Activated CD4-positive, alpha-beta T cell treated with anti-CD3 and anti-CD28 coated beads for 36 hours (primary cell): ENCODE measurements at regions not wholly inside any gene's neighbourhood (a gene's known extent, or its start where the extent isn't known, plus 50 kb on each side); places are given as distances from the start of the nearest gene placed in this dataset.
"Not testable (repeated sequence)": the region's sequence is repeated elsewhere in the genome, so short reads cannot be mapped to it uniquely, and the experiment has no call there.

Source experiments
- ATAC-seq: fragments of 200-7000 bp; cut with Tn5 transposase; one replicate; pipeline ENCODE4 v1.10.0; 2021; ENCODE audit warnings: mild to moderate bottlenecking, moderate library complexity
- CTCF ChIA-PET: fragments of 350-600 bp; sonication (Branson Sonifier 250); formaldehyde crosslinking; loops from one replicate; lab custom pipeline; 2021; ENCODE audit warnings: antibody characterized with exemption; lab: Charles Lee
- POLR2A ChIA-PET: fragments of 350-600 bp; sonication (Branson Sonifier 250); formaldehyde crosslinking; loops from one replicate; lab custom pipeline; 2021; ENCODE audit warnings: antibody characterized with exemption, inconsistent platforms; lab: Charles Lee
- DNase-seq: peaks from one replicate; pipeline ENCODE4 v3.0.0-alpha.2; 2020
- H3K27ac Mint-ChIP-seq: one replicate; pipeline ENCODE4 v1.8.0; 2021; ENCODE audit warnings: mixed read lengths
- H3K27me3 Mint-ChIP-seq: one replicate; pipeline ENCODE4 v1.8.0; 2021; ENCODE audit warnings: mixed read lengths
- H3K36me3 Mint-ChIP-seq: one replicate; pipeline ENCODE4 v1.8.0; 2021; ENCODE audit warnings: low read depth, mixed read lengths
- H3K4me1 Mint-ChIP-seq: one replicate; pipeline ENCODE4 v1.8.0; 2021; ENCODE audit warnings: mixed read lengths
- H3K4me3 Mint-ChIP-seq: one replicate; pipeline ENCODE4 v1.8.0; 2021; ENCODE audit warnings: mild to moderate bottlenecking, moderate library complexity, mixed read lengths
- H3K9me3 Mint-ChIP-seq: one replicate; pipeline ENCODE4 v1.8.0; 2021; ENCODE audit warnings: low read depth, mixed read lengths
- intact Hi-C, 2 experiments: fragments of 100-400 bp; cut with DNase I in 1 of 2; cut with micrococcal nuclease in 1 of 2; formaldehyde crosslinking; loops; one replicate each; pipeline versions ENCODE4 v1.14.2 to v1.15.1; 2022 to 2024; cut with DNase I, micrococcal nuclease

DNA sequence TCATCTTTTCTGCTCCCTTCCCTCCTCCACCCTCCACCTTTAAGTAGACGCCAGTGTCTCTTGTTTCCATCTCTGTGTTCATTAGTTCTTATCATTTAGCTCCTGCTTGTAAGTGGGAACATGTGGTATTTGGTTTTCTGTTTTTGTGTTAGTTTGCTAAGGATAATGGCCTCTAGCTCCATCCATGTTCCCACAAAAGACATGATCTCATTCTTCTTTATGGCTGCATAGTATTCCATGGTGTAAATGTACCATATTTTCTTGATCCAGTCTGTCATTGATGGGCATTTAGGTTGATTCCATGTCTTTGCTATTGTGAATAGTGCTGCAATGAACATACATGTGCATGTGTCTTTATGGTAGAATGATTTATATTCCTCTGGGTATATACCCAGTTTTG is 236.5 kb downstream of the SOCS6 start:
- intact Hi-C loops, ATAC-seq, H3K9me3 Mint-ChIP-seq, H3K4me3 Mint-ChIP-seq, H3K27me3 Mint-ChIP-seq, H3K36me3 Mint-ChIP-seq, H3K4me1 Mint-ChIP-seq, H3K27ac Mint-ChIP-seq, DNase-seq, POLR2A ChIA-PET: not testable (repeated sequence)
- CTCF ChIA-PET = interaction anchor here (1.3 kb wide), 1 partner anchor 10 kb away, joined by 3 read pairs; no protein-coding TSS in a partner anchor

DNA sequence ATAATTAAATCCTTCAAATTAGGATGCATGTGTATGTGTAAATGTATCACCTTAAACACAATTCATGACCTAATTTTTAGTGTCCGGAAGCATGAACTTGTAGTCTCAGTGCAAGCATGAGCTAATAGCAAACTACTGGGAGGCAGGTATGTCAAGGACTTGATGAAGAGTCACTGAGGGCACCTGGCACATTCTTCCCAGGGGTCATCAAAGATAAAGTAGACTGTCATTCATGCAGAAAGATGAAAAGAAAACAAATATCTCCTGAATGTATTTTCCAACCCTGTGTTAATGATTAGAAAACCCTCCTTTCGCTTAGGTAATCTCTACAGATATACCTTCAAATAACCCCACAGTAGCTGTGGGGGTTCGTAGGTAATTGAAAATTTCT is 234.9 kb downstream of the SOCS6 start:
- H3K27me3 Mint-ChIP-seq = no peaks in the 10 kb centered on the region
- intact Hi-C loops = no loop called here
- CTCF ChIA-PET = interaction anchor here (1.4 kb wide), 1 partner anchor 11 kb away, joined by 3 read pairs; no protein-coding TSS in a partner anchor
- no peak for ATAC-seq
- H3K4me3 Mint-ChIP-seq = no peak overlapping the region
- no peaks in the 10 kb centered on the region for H3K36me3 Mint-ChIP-seq
- H3K4me1 Mint-ChIP-seq = no peaks in the 10 kb centered on the region
- POLR2A ChIA-PET = no interaction called here
- DNase-seq = no peak
- H3K27ac Mint-ChIP-seq = no peak overlapping the region
- H3K9me3 Mint-ChIP-seq = peaks cover 5% of the 10 kb centered on the region

DNA sequence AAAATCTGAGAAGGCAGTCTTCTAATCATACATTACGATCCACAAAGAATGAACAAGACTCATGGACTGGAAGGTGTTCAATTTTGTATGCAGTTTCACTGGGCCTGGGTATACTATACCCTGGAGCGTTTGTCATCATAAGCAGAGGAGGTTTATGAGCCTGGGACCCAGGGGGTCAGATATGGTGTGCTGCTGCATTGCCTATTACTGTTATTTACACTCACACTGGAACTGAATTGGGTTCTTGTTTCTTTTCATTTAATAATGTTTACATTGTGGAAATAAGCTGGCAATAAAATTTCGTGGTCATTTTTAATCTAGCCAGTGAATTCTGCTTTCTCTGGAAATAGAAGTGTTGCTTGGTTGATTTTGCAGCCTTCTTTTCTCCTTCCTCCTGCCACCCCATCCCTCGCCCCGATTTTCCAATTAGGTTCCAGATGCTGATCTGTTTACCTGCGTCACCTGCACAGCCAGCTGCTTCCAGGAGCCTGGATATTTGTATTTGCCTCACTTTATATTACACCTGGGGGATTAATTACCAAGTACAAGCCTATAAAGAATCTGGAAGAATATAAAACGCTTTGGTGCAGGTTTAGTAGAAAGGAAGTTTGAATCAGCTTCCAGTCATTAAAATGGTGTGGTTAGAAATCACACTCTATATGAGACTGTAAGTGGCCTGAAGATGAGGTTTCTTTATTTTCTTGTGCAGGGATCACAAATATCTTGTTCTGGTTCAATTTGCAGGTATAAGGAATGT is 234.4 kb downstream of the SOCS6 start:
- no peaks in the 10 kb centered on the region for H3K36me3 Mint-ChIP-seq
- H3K27me3 Mint-ChIP-seq = no peaks in the 10 kb centered on the region
- no peaks in the 10 kb centered on the region for H3K4me1 Mint-ChIP-seq
- H3K9me3 Mint-ChIP-seq = peaks cover 5% of the 10 kb centered on the region
- H3K27ac Mint-ChIP-seq = no peak overlapping the region
- intact Hi-C loops = no loop called here
- CTCF ChIA-PET = interaction anchor here (1.4 kb wide), 1 partner anchor 10 kb away, joined by 3 read pairs; no protein-coding TSS in a partner anchor
- H3K4me3 Mint-ChIP-seq = no peak overlapping the region
- no peak for DNase-seq
- POLR2A ChIA-PET = no interaction called here
- no peak for ATAC-seq

DNA sequence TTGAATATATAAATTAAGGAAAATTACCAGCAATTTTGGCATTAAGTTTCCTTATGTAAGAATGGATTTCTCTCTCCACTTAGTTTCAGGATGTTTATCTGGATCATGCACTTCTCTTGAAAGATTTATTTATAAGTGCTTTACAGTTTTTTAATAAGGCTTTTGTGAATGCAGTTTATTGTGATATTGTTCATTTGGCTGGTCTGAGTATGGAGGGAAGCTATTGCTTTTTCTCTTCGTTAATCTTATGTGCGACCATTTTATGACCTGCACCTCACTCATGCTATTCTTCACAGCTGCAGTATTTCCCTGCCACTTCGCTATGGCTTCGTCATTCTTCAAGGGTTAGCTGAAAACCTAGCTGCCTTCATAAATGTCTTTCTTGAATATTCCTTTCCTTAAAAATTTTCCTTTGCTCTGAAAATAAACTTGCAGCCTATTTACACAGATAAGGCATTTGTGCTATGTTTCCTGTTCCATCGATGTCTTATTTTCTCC is 233.4 kb downstream of the SOCS6 start:
- intact Hi-C loops = no loop called here
- no peaks in the 10 kb centered on the region for H3K27me3 Mint-ChIP-seq
- ChIA-PET CTCF (interaction anchor here (1.0 kb wide), 1 partner anchor 32 kb away, joined by 3 read pairs; no protein-coding TSS in a partner anchor), POLR2A (no interaction called here)
- no peaks in the 10 kb centered on the region for H3K36me3 Mint-ChIP-seq
- DNase-seq (no peak), ATAC-seq (no peak)
- H3K27ac Mint-ChIP-seq = no peak overlapping the region
- peaks cover 3% of the 10 kb centered on the region for H3K9me3 Mint-ChIP-seq
- no peaks in the 10 kb centered on the region for H3K4me1 Mint-ChIP-seq
- H3K4me3 Mint-ChIP-seq = no peak overlapping the region

DNA sequence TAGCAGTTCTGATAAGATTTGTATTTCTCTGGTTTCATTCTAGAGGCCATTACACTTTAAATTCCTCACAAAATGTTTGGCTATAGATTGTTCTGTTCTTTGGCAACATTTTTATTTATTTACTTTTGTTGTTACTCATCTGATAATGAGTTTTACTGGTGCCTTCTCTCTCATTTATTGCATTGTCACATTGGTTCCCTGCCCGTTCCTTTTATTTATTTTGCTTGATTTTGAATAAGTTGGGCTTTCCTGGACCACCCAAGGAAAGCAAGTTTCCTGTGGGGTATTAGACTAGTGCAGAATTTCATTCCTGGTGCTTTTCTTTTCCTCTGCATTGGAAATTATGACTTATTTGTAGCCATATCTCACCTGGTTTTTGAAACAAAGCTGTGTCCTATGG is 232.0 kb downstream of the SOCS6 start:
- ATAC-seq (no peak), DNase-seq (no peak)
- Mint-ChIP-seq H3K9me3 (no peaks in the 10 kb centered on the region), H3K4me1 (no peaks in the 10 kb centered on the region), H3K4me3 (no peak overlapping the region), H3K27ac (no peak overlapping the region), H3K36me3 (no peaks in the 10 kb centered on the region), H3K27me3 (no peaks in the 10 kb centered on the region)
- ChIA-PET POLR2A (no interaction called here), CTCF (interaction anchor here (1.0 kb wide), 2 partner anchors 30 to 78 kb away, joined by 3 read pairs; no protein-coding TSS in a partner anchor)
- intact Hi-C loops = no loop called here

DNA sequence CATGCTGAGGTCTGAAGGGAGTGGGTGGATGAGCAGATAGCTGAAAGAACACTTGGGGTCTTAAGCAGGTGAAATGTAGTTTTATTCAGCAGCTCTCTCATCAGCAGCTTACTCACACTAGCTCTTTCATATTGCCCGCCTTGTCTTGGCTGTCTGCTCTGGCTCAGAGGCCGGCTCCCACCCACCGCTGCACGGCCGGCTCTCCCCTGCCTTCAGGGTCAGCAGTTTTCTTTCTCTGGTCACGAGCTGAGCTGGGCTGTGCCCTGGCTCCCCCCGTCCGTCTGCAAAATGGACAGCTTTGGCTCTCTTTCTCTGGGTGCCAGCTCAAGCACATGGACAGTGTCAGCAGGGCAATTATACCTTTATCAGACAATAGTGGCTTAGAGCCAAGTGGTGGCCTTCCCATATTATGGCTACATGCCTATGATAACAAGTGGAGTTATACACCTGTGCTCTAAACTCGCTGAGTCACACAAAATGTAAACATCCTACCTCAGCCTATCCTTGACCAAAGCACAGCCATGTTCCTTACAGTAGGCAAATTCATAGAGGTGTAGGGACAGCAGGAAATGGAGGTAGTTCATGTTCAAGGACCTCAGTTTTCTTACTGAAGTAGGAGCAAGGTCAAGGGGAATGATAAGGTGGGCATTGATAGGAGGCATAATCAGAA is 224.8 kb downstream of the SOCS6 start:
- ChIA-PET POLR2A (no interaction called here), CTCF (interaction anchor here (1.5 kb wide), 1 partner anchor 10 kb away, joined by 3 read pairs; no protein-coding TSS in a partner anchor)

DNA sequence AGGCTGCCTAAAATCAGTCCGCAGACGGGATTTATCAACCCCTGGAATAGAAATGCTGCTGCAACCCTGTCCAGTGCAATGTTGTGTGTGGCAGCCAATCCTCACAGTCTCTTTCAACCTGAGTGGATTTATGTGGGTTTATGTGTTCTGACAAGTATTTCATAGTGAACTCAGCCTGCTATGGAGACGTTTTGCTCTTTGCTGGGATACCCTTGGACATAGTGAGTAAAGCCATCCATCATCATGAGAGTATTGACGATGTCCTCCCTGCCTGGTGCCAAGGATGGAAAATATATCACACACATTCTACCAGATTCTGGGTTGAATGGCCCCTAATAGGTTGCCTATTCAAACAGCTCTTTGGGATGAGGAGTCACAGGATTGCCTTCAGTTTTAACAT is 219.1 kb downstream of the SOCS6 start:
- ChIA-PET POLR2A (no interaction called here), CTCF (interaction anchor here (2.6 kb wide), 1 partner anchor 17 kb away, joined by 10 read pairs; no protein-coding TSS in a partner anchor)
- no peaks in the 10 kb centered on the region for H3K9me3 Mint-ChIP-seq
- peaks cover 1% of the 10 kb centered on the region for H3K27me3 Mint-ChIP-seq
- H3K36me3 Mint-ChIP-seq = no peaks in the 10 kb centered on the region
- intact Hi-C loops = no loop called here
- H3K4me1 Mint-ChIP-seq = no peaks in the 10 kb centered on the region
- no peak for ATAC-seq
- H3K27ac Mint-ChIP-seq = no peak overlapping the region
- H3K4me3 Mint-ChIP-seq = no peak overlapping the region
- no peak for DNase-seq

More for the DNA sequence above, 224.8 kb downstream of the SOCS6 start:
- DNase-seq (no peak), ATAC-seq (no peak)
- Mint-ChIP-seq H3K4me1 (no peaks in the 10 kb centered on the region), H3K4me3 (no peak overlapping the region), H3K9me3 (no peaks in the 10 kb centered on the region), H3K27me3 (no peaks in the 10 kb centered on the region), H3K27ac (no peak overlapping the region), H3K36me3 (no peaks in the 10 kb centered on the region)
- intact Hi-C loops = no loop called here

DNA sequence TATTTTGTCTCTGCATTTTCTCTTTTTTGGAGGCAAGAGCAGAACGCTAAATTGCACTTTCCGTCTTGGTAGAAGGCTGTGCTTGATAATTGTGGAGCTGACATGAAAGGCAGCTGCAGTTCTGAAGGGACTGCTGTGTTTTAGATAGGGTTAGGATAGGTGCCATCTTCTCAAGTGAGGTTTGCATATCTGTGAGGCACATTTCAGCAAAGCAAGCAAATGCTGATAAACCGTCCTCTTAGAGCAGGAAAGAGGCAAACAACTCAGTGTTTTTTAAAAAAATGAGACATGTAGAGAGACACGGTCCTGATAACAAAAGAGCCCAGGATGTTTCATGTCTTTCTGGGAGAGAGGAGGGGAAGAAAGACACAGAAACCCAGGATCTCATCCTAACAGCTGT is 217.7 kb downstream of the SOCS6 start:
- Mint-ChIP-seq H3K27me3 (peaks cover 1% of the 10 kb centered on the region), H3K4me3 (no peak overlapping the region), H3K4me1 (no peaks in the 10 kb centered on the region), H3K36me3 (no peaks in the 10 kb centered on the region), H3K9me3 (no peaks in the 10 kb centered on the region), H3K27ac (no peak overlapping the region)
- ChIA-PET POLR2A (no interaction called here), CTCF (interaction anchor here (0.8 to 2.6 kb wide), 2 partner anchors 16 to 798 kb away, joined by 4 to 10 read pairs; no protein-coding TSS in a partner anchor)
- intact Hi-C loops = no loop called here
- DNase-seq = no peak
- ATAC-seq = no peak

DNA sequence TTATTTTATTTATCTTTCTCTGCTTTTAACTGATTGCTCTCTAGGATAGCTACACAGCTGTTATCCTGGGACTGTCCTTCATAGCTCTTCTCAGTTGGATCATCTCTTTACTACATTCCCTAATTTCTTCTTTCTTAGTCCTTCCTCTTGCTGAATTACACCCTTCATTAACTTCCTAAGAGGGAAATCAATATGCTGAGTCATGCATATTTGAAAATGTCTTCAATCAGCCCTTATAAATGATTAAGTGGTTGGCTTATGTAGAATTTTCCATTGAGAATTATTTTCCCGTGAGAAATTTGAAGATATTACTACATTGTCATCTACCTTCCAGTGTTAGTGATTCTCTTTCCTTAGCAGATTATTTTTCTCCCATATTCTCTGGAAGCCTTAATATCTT is 214.2 kb downstream of the SOCS6 start:
- ChIA-PET POLR2A (no interaction called here), CTCF (interaction anchor here (0.9 kb wide), 1 partner anchor 12 kb away, joined by 5 read pairs; no protein-coding TSS in a partner anchor)
- ATAC-seq = no peak
- H3K27me3 Mint-ChIP-seq = peaks cover 1% of the 10 kb centered on the region
- intact Hi-C loops = no loop called here
- H3K27ac Mint-ChIP-seq = no peak overlapping the region
- no peaks in the 10 kb centered on the region for H3K9me3 Mint-ChIP-seq
- H3K4me3 Mint-ChIP-seq = no peak overlapping the region
- H3K4me1 Mint-ChIP-seq = no peaks in the 10 kb centered on the region
- no peaks in the 10 kb centered on the region for H3K36me3 Mint-ChIP-seq
- no peak for DNase-seq

DNA sequence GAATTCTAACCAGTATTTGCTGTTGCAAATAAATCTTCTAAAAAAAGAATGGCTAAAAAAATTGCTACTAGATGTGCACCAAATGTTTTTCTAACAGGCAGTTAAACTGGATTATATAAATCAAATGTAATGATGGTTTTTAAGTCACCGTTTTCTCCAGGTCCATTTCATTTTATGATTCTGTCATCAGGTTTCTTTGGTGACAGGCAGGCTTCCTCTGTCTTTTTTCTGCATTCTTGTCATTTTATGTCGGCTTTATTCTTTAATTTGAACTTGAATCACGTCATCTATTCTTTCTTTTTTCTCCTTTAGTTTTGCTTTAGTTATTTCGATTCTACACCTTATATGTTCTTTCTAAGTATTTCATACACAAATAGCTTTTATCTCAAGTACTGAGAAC is 212.5 kb downstream of the SOCS6 start:
- ATAC-seq = no peak
- Mint-ChIP-seq H3K27me3 (peaks cover 1% of the 10 kb centered on the region), H3K27ac (no peak overlapping the region), H3K9me3 (no peaks in the 10 kb centered on the region), H3K4me1 (no peaks in the 10 kb centered on the region), H3K4me3 (no peak overlapping the region), H3K36me3 (no peaks in the 10 kb centered on the region)
- intact Hi-C loops = no loop called here
- ChIA-PET CTCF (interaction anchor here (2.0 to 3.5 kb wide), 2 partner anchors 8 to 11 kb away, joined by 4 to 14 read pairs; no protein-coding TSS in a partner anchor), POLR2A (no interaction called here)
- no peak for DNase-seq

DNA sequence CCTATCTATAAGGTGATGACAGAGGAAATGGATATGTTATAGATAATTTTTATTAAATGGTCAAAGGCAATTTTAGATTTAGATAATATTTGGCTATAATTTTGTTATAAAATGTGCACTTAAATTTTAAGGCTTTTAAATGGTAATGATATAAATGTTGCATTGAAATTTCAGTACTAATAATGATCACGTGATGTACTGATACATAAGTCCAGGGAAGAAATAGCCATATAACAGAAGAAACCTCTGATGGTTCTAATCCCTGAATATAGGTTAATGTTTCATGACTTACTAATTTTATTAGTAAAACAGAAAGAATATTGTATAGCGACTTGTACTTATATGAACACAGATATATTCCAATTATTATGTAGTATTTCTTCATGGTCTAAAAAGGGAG is 211.9 kb downstream of the SOCS6 start:
- H3K27me3 Mint-ChIP-seq = peaks cover 1% of the 10 kb centered on the region
- CTCF ChIA-PET = interaction anchor here (2.0 to 3.5 kb wide), 2 partner anchors 9 to 10 kb away, joined by 4 to 14 read pairs; no protein-coding TSS in a partner anchor

More for the DNA sequence above, 211.9 kb downstream of the SOCS6 start:
- H3K27ac Mint-ChIP-seq = no peak overlapping the region
- no peaks in the 10 kb centered on the region for H3K4me1 Mint-ChIP-seq
- DNase-seq = no peak
- ATAC-seq = no peak
- intact Hi-C loops = no loop called here
- no peaks in the 10 kb centered on the region for H3K36me3 Mint-ChIP-seq
- POLR2A ChIA-PET = no interaction called here
- no peaks in the 10 kb centered on the region for H3K9me3 Mint-ChIP-seq
- H3K4me3 Mint-ChIP-seq = no peak overlapping the region
